HL-60 (cell line): ENCODE measurements at regions not wholly inside any gene's neighbourhood (a gene's known extent, or its start where the extent isn't known, plus 50 kb on each side); places are given as distances from the start of the nearest gene placed in this dataset.

ENCODE experiments used
- DNase-seq, 2 experiments: peaks; one replicate each; pipeline ENCODE4 v3.0.0-alpha.2; 2010 to 2020; ENCODE audit warnings: low read depth in 1 of 2, low spot score in 1 of 2
- H3K27ac ChIP-seq: fragments of 250-450 bp; sonication (Bioruptor Pico); replicated peaks from 2 replicates; pipeline ENCODE4 v1.5.1; 2020; ENCODE audit warnings: mild to moderate bottlenecking, moderate library complexity
- H3K27me3 ChIP-seq: fragments of 250-450 bp; sonication (Bioruptor Pico); 2 replicates; pipeline ENCODE4 v1.5.1; 2021; ENCODE audit warnings: mild to moderate bottlenecking, moderate library complexity; ENCODE audit not compliant: insufficient read depth, poor library complexity, severe bottlenecking
- H3K4me3 ChIP-seq: replicated peaks from 2 replicates; pipeline ENCODE4 v1.5.1; 2011; ENCODE audit warnings: mild to moderate bottlenecking, control low read depth, low read length; ENCODE audit not compliant: insufficient read depth
- GABPA ChIP-seq: IDR thresholded peaks from 2 replicates; pipeline ENCODE4 v1.6.1; 2012; ENCODE audit warnings: low read depth
- POLR2AphosphoS5 ChIP-seq: IDR thresholded peaks from 2 replicates; pipeline ENCODE4 v1.6.1; 2012; ENCODE audit warnings: low read depth
- SPI1 ChIP-seq: IDR thresholded peaks from 2 replicates; pipeline ENCODE4 v1.6.1; 2012; ENCODE audit warnings: low read depth, mild to moderate bottlenecking, borderline replicate concordance
- TF ChIP-seq, protein P1 (sequence below): IDR thresholded peaks from 2 replicates; pipeline ENCODE4 v1.6.1; 2012; ENCODE audit warnings: low read depth; ENCODE audit not compliant: insufficient replicate concordance
- TF ChIP-seq, protein P2 (sequence below): IDR thresholded peaks from one replicate; pipeline ENCODE4 v1.5.1; 2011; ENCODE audit warnings: low read length, control low read depth, inconsistent platforms; ENCODE audit not compliant: insufficient read depth

DNA sequence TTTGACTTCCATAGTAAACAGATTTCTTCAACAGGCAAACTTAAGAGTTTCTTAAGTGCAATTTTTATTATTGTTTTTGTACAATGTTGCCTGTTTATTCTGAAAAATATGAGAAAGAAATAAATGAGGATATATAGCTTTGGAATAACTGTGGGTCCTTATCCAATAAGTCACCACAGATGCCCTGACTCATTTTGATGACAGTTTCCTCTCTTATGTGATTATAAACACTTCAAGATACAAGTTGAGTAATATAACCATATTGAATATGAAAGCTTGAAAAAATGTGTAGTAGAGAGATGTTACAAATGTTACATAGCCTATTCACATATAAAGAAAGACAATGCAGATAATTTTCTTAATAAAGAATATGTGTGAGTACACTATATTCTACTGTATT, 931.6 kb downstream of the RAPGEF2 start:
- Histone ChIP-seq H3K27me3 (no peaks in the 10 kb centered on the region), H3K27ac (no peak overlapping the region), H3K4me3 (no peak overlapping the region)
- no peak for DNase-seq
- TF ChIP-seq, protein P1, sequence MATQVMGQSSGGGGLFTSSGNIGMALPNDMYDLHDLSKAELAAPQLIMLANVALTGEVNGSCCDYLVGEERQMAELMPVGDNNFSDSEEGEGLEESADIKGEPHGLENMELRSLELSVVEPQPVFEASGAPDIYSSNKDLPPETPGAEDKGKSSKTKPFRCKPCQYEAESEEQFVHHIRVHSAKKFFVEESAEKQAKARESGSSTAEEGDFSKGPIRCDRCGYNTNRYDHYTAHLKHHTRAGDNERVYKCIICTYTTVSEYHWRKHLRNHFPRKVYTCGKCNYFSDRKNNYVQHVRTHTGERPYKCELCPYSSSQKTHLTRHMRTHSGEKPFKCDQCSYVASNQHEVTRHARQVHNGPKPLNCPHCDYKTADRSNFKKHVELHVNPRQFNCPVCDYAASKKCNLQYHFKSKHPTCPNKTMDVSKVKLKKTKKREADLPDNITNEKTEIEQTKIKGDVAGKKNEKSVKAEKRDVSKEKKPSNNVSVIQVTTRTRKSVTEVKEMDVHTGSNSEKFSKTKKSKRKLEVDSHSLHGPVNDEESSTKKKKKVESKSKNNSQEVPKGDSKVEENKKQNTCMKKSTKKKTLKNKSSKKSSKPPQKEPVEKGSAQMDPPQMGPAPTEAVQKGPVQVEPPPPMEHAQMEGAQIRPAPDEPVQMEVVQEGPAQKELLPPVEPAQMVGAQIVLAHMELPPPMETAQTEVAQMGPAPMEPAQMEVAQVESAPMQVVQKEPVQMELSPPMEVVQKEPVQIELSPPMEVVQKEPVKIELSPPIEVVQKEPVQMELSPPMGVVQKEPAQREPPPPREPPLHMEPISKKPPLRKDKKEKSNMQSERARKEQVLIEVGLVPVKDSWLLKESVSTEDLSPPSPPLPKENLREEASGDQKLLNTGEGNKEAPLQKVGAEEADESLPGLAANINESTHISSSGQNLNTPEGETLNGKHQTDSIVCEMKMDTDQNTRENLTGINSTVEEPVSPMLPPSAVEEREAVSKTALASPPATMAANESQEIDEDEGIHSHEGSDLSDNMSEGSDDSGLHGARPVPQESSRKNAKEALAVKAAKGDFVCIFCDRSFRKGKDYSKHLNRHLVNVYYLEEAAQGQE, result no peak
- TF ChIP-seq, protein P2, sequence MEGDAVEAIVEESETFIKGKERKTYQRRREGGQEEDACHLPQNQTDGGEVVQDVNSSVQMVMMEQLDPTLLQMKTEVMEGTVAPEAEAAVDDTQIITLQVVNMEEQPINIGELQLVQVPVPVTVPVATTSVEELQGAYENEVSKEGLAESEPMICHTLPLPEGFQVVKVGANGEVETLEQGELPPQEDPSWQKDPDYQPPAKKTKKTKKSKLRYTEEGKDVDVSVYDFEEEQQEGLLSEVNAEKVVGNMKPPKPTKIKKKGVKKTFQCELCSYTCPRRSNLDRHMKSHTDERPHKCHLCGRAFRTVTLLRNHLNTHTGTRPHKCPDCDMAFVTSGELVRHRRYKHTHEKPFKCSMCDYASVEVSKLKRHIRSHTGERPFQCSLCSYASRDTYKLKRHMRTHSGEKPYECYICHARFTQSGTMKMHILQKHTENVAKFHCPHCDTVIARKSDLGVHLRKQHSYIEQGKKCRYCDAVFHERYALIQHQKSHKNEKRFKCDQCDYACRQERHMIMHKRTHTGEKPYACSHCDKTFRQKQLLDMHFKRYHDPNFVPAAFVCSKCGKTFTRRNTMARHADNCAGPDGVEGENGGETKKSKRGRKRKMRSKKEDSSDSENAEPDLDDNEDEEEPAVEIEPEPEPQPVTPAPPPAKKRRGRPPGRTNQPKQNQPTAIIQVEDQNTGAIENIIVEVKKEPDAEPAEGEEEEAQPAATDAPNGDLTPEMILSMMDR, result no peak
- TF ChIP-seq GABPA (no peak), SPI1 (no peak), POLR2AphosphoS5 (no peak)

DNA sequence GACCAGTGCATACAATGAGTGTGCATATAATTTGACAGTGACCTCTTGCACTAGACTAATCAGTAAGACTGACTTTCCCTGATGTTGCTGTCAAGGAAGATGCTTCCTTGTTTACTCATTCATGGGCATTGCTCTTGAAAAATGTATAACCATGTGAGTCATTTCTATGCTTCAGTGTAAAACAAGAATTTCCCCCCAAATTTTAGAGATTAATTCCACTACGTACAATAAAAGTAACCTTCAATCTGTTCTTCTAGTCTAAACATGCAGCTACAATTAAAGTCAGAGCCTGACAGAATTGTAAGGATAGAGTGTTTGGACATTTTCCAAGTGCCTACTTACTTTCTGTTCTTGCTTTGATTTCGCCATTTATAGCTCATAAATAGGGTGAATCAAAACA, 935.7 kb downstream of the RAPGEF2 start:
- no peak for DNase-seq

DNA sequence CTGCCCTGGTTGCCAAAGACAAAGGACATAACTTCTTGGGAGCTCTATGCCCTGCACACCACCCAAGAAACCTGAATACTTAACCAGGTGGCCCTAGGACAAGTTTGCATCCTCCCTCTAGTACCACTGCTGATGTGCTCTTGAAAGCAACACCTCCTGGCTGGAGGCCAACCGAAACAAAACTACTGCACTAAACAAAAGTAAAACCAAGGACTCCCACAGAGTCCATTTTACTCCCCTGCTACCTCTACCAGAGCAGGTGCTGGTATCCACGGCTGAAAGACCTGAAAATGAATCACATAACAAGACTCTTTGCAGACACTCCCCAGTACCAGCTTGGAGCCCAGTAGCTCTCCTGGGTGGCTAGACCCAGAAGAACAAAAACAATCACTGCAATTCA, 941.8 kb downstream of the RAPGEF2 start:
- TF ChIP-seq SPI1 (no peak), POLR2AphosphoS5 (no peak), GABPA (no peak)
- TF ChIP-seq, protein P2, result no peak
- TF ChIP-seq, protein P1, result no peak
- no peak overlapping the region for H3K27ac ChIP-seq
- no peak overlapping the region for H3K4me3 ChIP-seq
- DNase-seq, result no peak
- no peaks in the 10 kb centered on the region for H3K27me3 ChIP-seq

More for the DNA sequence above, 935.7 kb downstream of the RAPGEF2 start:
- no peaks in the 10 kb centered on the region for H3K27me3 ChIP-seq
- TF ChIP-seq, protein P1, result no peak
- no peak for TF ChIP-seq GABPA
- TF ChIP-seq SPI1, result no peak
- TF ChIP-seq, protein P2, result no peak
- TF ChIP-seq POLR2AphosphoS5, result no peak
- no peak overlapping the region for H3K4me3 ChIP-seq
- no peak overlapping the region for H3K27ac ChIP-seq
